GM18909 (cell line): ENCODE measurements at regions not wholly inside any gene's neighbourhood (a gene's known extent, or its start where the extent isn't known, plus 50 kb on each side); places are given as distances from the start of the nearest gene placed in this dataset.
"Not testable (repeated sequence)": the region's sequence is repeated elsewhere in the genome, so short reads cannot be mapped to it uniquely, and the experiment has no call there.

ENCODE experiments used
- ATAC-seq: cut with Tn5 transposase; IDR thresholded peaks from one replicate; pipeline ENCODE4 v1.9.1; 2021; ENCODE audit warnings: mild to moderate bottlenecking; ENCODE audit not compliant: unreplicated experiment, poor library complexity

GRCh38 chr5:136750224-136750862, 385.0 kb upstream of the TRPC7 start:
- ATAC-seq = no peak

GRCh38 chr5:136749016-136749415, 383.7 kb upstream of the TRPC7 start:
- no peak for ATAC-seq

- ATAC-seq = no peak
Observed at GRCh38 chr5:136743052-136743451, 377.7 kb upstream of the TRPC7 start.

GRCh38 chr5:136740228-136740627, 374.9 kb upstream of the TRPC7 start:
- no peak for ATAC-seq

- ATAC-seq = not testable (repeated sequence)
Observed at GRCh38 chr5:136739271-136739670, 373.9 kb upstream of the TRPC7 start.

GRCh38 chr5:136738829-136739228, 373.5 kb upstream of the TRPC7 start:
- ATAC-seq = no peak

GRCh38 chr5:136736021-136736420, 370.7 kb upstream of the TRPC7 start:
- ATAC-seq = no peak

GRCh38 chr5:136735611-136736010, 370.3 kb upstream of the TRPC7 start:
- not testable (repeated sequence) for ATAC-seq

GRCh38 chr5:136734628-136735027, 369.3 kb upstream of the TRPC7 start:
- ATAC-seq = no peak

GRCh38 chr5:136732751-136733150, 367.4 kb upstream of the TRPC7 start:
- no peak for ATAC-seq

- ATAC-seq = no peak
Observed at GRCh38 chr5:136731241-136731900, 366.0 kb upstream of the TRPC7 start.

GRCh38 chr5:136730426-136730825, 365.1 kb upstream of the TRPC7 start:
- no peak for ATAC-seq

- no peak for ATAC-seq
Observed at GRCh38 chr5:136729901-136730355, 364.6 kb upstream of the TRPC7 start.

GRCh38 chr5:136726506-136726905, 361.2 kb upstream of the TRPC7 start:
- no peak for ATAC-seq

- no peak for ATAC-seq
Observed at GRCh38 chr5:136724161-136724560, 358.8 kb upstream of the TRPC7 start.

GRCh38 chr5:136722581-136722980, 357.2 kb upstream of the TRPC7 start:
- no peak for ATAC-seq

GRCh38 chr5:136722086-136722485, 356.7 kb upstream of the TRPC7 start:
- ATAC-seq = no peak

GRCh38 chr5:136720674-136721073, 355.3 kb upstream of the TRPC7 start:
- ATAC-seq = no peak

GRCh38 chr5:136717917-136718316, 352.6 kb upstream of the TRPC7 start:
- ATAC-seq = no peak

- ATAC-seq = no peak
Observed at GRCh38 chr5:136714286-136714685, 348.9 kb upstream of the TRPC7 start.

- ATAC-seq = no peak
Observed at GRCh38 chr5:136712628-136713027, 347.3 kb upstream of the TRPC7 start.

GRCh38 chr5:136710834-136711233, 345.5 kb upstream of the TRPC7 start:
- ATAC-seq = no peak
